GM13977 (cell line): ENCODE measurements at regions not wholly inside any gene's neighbourhood (a gene's known extent, or its start where the extent isn't known, plus 50 kb on each side); places are given as distances from the start of the nearest gene placed in this dataset.
"Not testable (repeated sequence)": the region's sequence is repeated elsewhere in the genome, so short reads cannot be mapped to it uniquely, and the experiment has no call there.

Experiments used
- DNase-seq: peaks from one replicate; pipeline ENCODE4 v3.0.0; 2012; ENCODE audit warnings: low spot score
- CTCF ChIP-seq: IDR thresholded peaks from 2 replicates; pipeline ENCODE4 v1.5.1; 2012; ENCODE audit warnings: mild to moderate bottlenecking, control low read depth; ENCODE audit not compliant: insufficient read depth; ENCODE audit errors: extremely low read depth, missing control alignments
- in situ Hi-C: fragments of 300-500 bp; cut with MboI; formaldehyde crosslinking; loops from one replicate; pipeline ENCODE4 v1.12.0; 2022; ENCODE audit warnings: low sequenced_read_pairs, low pct_unique_long_range_greater_than_20kb, mixed read lengths, inconsistent platforms; ENCODE audit not compliant: unreplicated experiment

GRCh38 chr10:63806330-63806729 is 285.1 kb downstream of the REEP3 start:
- in situ Hi-C loops, result no loop called here
- no peak for TF ChIP-seq CTCF
- DNase-seq, result no peak

GRCh38 chr10:63812501-63812900 is 291.3 kb downstream of the REEP3 start:
- TF ChIP-seq CTCF, result no peak
- in situ Hi-C loops, result no loop called here
- DNase-seq, result no peak

GRCh38 chr10:63819753-63820329 is 298.6 kb downstream of the REEP3 start:
- peak; percentile 72 for TF ChIP-seq CTCF
- in situ Hi-C loops, result no loop called here
- no peak for DNase-seq

GRCh38 chr10:63822496-63822895 is 301.3 kb downstream of the REEP3 start:
- DNase-seq, result no peak
- in situ Hi-C loops, result no loop called here
- TF ChIP-seq CTCF, result no peak

- no peak for DNase-seq
- no peak for TF ChIP-seq CTCF
- in situ Hi-C loops, result no loop called here
These were observed 303.9 kb downstream of the REEP3 start for GRCh38 chr10:63825111-63825510.

- in situ Hi-C loops, result no loop called here
- no peak for DNase-seq
- TF ChIP-seq CTCF, result no peak
These were observed 304.6 kb downstream of the REEP3 start for GRCh38 chr10:63825766-63826165.

GRCh38 chr10:63827018-63827417 is 305.8 kb downstream of the REEP3 start:
- DNase-seq, in situ Hi-C loops: not testable (repeated sequence)
